ENCODE measurements at regions not wholly inside any gene's neighbourhood (a gene's known extent, or its start where the extent isn't known, plus 50 kb on each side); places are given as distances from the start of the nearest gene placed in this dataset.

DNA sequence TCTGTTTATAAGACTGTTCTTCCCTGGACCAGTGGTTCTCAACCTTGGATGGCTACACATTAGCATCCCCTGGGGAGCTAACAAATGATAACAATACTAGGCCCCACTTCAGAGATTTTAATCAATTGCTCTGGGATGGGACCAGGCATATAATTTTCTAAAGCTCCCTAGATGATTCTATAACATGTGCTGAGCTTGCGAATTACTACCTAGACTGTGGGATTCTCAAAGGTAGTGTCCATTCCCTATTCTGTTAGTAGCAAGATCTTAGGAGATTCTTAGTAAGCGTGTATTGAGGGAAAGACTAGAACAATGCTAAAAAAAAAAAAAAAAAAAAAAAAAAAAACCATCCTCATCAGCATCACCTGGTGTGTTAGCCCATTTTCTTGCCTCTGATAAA, 412.0 kb upstream of the CDH5 start:
- no peak for TF ChIP-seq POLR2A (IDR thresholded peaks at IDR 0.05)
- TF ChIP-seq, protein P1, sequence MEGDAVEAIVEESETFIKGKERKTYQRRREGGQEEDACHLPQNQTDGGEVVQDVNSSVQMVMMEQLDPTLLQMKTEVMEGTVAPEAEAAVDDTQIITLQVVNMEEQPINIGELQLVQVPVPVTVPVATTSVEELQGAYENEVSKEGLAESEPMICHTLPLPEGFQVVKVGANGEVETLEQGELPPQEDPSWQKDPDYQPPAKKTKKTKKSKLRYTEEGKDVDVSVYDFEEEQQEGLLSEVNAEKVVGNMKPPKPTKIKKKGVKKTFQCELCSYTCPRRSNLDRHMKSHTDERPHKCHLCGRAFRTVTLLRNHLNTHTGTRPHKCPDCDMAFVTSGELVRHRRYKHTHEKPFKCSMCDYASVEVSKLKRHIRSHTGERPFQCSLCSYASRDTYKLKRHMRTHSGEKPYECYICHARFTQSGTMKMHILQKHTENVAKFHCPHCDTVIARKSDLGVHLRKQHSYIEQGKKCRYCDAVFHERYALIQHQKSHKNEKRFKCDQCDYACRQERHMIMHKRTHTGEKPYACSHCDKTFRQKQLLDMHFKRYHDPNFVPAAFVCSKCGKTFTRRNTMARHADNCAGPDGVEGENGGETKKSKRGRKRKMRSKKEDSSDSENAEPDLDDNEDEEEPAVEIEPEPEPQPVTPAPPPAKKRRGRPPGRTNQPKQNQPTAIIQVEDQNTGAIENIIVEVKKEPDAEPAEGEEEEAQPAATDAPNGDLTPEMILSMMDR (IDR thresholded peaks at IDR 0.05): no peak
- DNase-seq: no peak
- H3K4me1 ChIP-seq: no peaks in the 10 kb centered on the region

DNA sequence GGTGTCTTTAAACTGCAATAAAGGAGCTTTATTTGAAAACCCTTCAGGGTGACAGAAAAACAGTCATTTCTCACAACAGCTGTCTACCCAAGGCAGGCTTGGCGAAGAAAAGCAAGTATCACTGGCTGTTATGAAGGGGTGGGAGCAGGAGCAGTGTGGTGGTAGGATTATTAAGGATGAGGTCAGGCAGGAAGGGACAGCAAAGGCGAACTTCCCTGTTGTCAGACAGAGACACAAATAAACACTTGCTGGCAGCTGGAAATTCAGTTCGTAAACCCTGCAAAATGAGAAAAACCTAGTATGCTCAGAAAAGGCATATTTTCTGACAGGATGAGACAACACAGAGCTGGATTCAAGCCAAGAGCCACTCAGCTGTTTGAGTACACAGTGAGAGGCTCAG, 416.3 kb upstream of the CDH5 start:
- no peak for TF ChIP-seq POLR2A (IDR thresholded peaks at IDR 0.05)
- TF ChIP-seq, protein P1 (IDR thresholded peaks at IDR 0.05): no peak
- Histone ChIP-seq H3K36me3 (no peaks in the 10 kb centered on the region), H3K4me3 (no peak overlapping the region), H3K9me3 (no peaks in the 10 kb centered on the region), H3K27ac (no peak overlapping the region), H3K4me1 (no peaks in the 10 kb centered on the region), H3K27me3 (no peaks in the 10 kb centered on the region)
- DNase-seq: no peak

More for the DNA sequence above, 412.0 kb upstream of the CDH5 start:
- Histone ChIP-seq H3K36me3 (no peaks in the 10 kb centered on the region), H3K9me3 (no peaks in the 10 kb centered on the region), H3K4me3 (no peak overlapping the region), H3K27me3 (no peaks in the 10 kb centered on the region), H3K27ac (no peak overlapping the region)

DNA sequence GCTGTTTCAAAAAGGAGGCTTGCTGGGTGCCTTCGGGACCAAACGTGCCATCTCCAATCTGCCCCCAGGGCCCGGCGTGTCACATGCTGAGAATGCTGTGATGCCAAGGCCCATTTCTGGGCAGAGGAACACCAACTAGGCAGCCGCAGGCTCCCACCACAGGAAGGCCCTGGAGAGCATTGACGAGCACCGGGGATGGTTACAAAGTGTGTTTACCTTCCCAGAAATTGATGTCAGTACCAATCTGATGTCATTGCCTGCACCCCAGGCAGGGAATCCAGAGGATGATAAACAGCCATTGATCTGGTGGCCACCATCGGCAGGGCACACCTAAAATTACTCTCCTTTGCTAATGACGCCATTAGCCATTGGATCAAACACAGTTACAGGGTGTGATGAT, 418.1 kb upstream of the CDH5 start:
- H3K27ac ChIP-seq: no peak overlapping the region
- H3K27me3 ChIP-seq: no peaks in the 10 kb centered on the region
- H3K4me1 ChIP-seq: no peaks in the 10 kb centered on the region
- TF ChIP-seq POLR2A (IDR thresholded peaks at IDR 0.05): no peak
- TF ChIP-seq, protein P1 (IDR thresholded peaks at IDR 0.05): no peak
- DNase-seq: no peak
- no peak overlapping the region for H3K4me3 ChIP-seq
- no peaks in the 10 kb centered on the region for H3K36me3 ChIP-seq
- H3K9me3 ChIP-seq: no peaks in the 10 kb centered on the region

DNA sequence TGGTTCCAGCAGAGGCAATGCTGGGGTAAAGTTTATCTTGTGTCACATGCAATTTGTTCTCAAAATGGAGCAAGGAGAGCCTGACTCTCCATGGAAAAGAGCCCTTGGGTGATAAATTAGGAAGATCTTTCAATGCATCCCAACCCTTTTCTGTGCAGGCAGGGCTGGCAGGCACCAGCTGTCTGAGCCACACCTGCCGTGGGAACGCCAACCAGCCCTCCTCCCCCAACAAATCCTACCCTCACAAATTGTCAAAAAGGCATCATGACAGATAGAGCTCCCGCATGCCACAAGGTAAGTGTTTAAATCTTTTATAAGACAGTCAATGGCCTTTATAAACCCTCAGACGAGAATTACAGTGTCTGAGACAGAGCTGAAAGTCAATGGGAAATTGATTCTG, 418.5 kb upstream of the CDH5 start:
- Histone ChIP-seq H3K27me3 (no peaks in the 10 kb centered on the region), H3K27ac (no peak overlapping the region), H3K36me3 (no peaks in the 10 kb centered on the region), H3K9me3 (no peaks in the 10 kb centered on the region), H3K4me3 (no peak overlapping the region), H3K4me1 (no peaks in the 10 kb centered on the region)
- TF ChIP-seq POLR2A (IDR thresholded peaks at IDR 0.05): no peak
- DNase-seq: no peak

DNA sequence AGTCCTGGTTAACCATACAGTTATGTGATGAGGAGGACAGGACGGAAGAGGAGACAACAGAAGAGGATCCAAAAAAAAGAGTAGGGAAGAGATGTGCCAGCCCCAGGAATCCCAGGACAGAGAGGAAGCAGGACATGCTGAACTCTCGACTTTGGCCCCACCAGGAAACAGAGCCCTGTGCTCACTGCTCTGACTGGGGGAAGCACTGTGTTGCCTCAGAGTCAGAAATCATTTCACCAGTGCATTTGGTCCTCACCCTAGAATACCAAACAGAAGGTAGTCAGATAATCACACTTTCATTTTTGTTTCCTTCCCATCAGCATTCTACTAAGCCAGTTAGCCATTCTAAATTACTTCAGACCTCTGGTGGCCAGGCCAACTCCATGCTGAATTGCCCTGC, 421.0 kb upstream of the CDH5 start:
- H3K4me3 ChIP-seq: no peak overlapping the region
- H3K36me3 ChIP-seq: no peaks in the 10 kb centered on the region
- no peak overlapping the region for H3K27ac ChIP-seq
- no peaks in the 10 kb centered on the region for H3K27me3 ChIP-seq
- TF ChIP-seq POLR2A (IDR thresholded peaks at IDR 0.05): no peak
- TF ChIP-seq, protein P1 (IDR thresholded peaks at IDR 0.05): no peak
- no peaks in the 10 kb centered on the region for H3K9me3 ChIP-seq
- no peak for DNase-seq
- H3K4me1 ChIP-seq: no peaks in the 10 kb centered on the region

DNA sequence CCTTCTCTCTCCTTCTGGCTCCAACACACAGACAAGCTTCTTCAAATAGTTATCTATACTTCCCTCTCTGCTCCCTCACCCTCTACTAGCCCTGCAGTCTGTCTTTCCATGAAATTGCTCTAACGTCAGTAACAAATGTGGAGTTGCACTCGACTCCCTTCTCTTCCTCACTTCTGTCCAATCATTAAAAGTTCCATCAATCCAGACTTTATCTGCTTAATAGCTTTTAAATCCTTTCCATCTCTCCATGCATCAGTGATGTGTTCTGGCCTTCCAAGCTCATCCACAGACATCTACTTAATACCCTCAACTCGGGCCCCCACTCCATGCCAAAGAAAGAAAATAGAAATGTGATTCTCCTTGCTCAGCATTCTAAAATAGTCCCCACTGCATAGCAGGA, 422.1 kb upstream of the CDH5 start:
- Histone ChIP-seq H3K27me3 (no peaks in the 10 kb centered on the region), H3K4me1 (no peaks in the 10 kb centered on the region), H3K9me3 (no peaks in the 10 kb centered on the region), H3K4me3 (no peak overlapping the region), H3K36me3 (no peaks in the 10 kb centered on the region), H3K27ac (no peak overlapping the region)
- DNase-seq: no peak
- TF ChIP-seq POLR2A (IDR thresholded peaks at IDR 0.05): no peak
- TF ChIP-seq, protein P1 (IDR thresholded peaks at IDR 0.05): no peak

Measured in Peyer's patch (tissue), 4 donors.